ENCODE measurements at regions not wholly inside any gene's neighbourhood (a gene's known extent, or its start where the extent isn't known, plus 50 kb on each side); places are given as distances from the start of the nearest gene placed in this dataset.

- in situ Hi-C loops (cut with MboI; ENCODE audit: low sequenced_read_pairs): no loop called here
Measured at GRCh38 chr3:80542456-80542855, 774.7 kb upstream of the ROBO1 start.

- in situ Hi-C loops (cut with MboI; ENCODE audit: low sequenced_read_pairs): no loop called here
Measured at GRCh38 chr3:80537680-80538079, 769.9 kb upstream of the ROBO1 start.

- in situ Hi-C loops (cut with MboI; ENCODE audit: low sequenced_read_pairs): no loop called here
Measured at GRCh38 chr3:80535286-80535685, 767.5 kb upstream of the ROBO1 start.

GRCh38 chr3:80533553-80533952 lies 765.8 kb upstream of the ROBO1 start:
- in situ Hi-C loops (cut with MboI; ENCODE audit: low sequenced_read_pairs): no loop called here

GRCh38 chr3:80526153-80526552 lies 758.4 kb upstream of the ROBO1 start:
- in situ Hi-C loops (cut with MboI; ENCODE audit: low sequenced_read_pairs): no loop called here

- in situ Hi-C loops (cut with MboI; ENCODE audit: low sequenced_read_pairs): no loop called here
Measured at GRCh38 chr3:80521081-80521480, 753.3 kb upstream of the ROBO1 start.

- in situ Hi-C loops (cut with MboI; ENCODE audit: low sequenced_read_pairs): no loop called here
Measured at GRCh38 chr3:80519436-80519835, 751.6 kb upstream of the ROBO1 start.

GRCh38 chr3:80496452-80496851 lies 728.7 kb upstream of the ROBO1 start:
- in situ Hi-C loops (cut with MboI; ENCODE audit: low sequenced_read_pairs): no loop called here

- in situ Hi-C loops (cut with MboI; ENCODE audit: low sequenced_read_pairs): no loop called here
Measured at GRCh38 chr3:80492162-80492561, 724.4 kb upstream of the ROBO1 start.

GRCh38 chr3:80472961-80473360 lies 705.2 kb upstream of the ROBO1 start:
- in situ Hi-C loops (cut with MboI; ENCODE audit: low sequenced_read_pairs): no loop called here

- in situ Hi-C loops (cut with MboI; ENCODE audit: low sequenced_read_pairs): no loop called here
Measured at GRCh38 chr3:80472459-80472858, 704.7 kb upstream of the ROBO1 start.

- in situ Hi-C loops (cut with MboI; ENCODE audit: low sequenced_read_pairs): no loop called here
Measured at GRCh38 chr3:80470433-80470832, 702.6 kb upstream of the ROBO1 start.

GRCh38 chr3:80465746-80466145 lies 697.9 kb upstream of the ROBO1 start:
- in situ Hi-C loops (cut with MboI; ENCODE audit: low sequenced_read_pairs): no loop called here

GRCh38 chr3:80451393-80451792 lies 683.6 kb upstream of the ROBO1 start:
- in situ Hi-C loops (cut with MboI; ENCODE audit: low sequenced_read_pairs): no loop called here

- in situ Hi-C loops (cut with MboI; ENCODE audit: low sequenced_read_pairs): no loop called here
Measured at GRCh38 chr3:80445641-80446040, 677.8 kb upstream of the ROBO1 start.

GRCh38 chr3:80445053-80445452 lies 677.3 kb upstream of the ROBO1 start:
- in situ Hi-C loops (cut with MboI; ENCODE audit: low sequenced_read_pairs): no loop called here

- in situ Hi-C loops (cut with MboI; ENCODE audit: low sequenced_read_pairs): no loop called here
Measured at GRCh38 chr3:80439490-80439889, 671.7 kb upstream of the ROBO1 start.

- in situ Hi-C loops (cut with MboI; ENCODE audit: low sequenced_read_pairs): no loop called here
Measured at GRCh38 chr3:80434366-80434765, 666.6 kb upstream of the ROBO1 start.

- in situ Hi-C loops (cut with MboI; ENCODE audit: low sequenced_read_pairs): no loop called here
Measured at GRCh38 chr3:80424951-80425350, 657.2 kb upstream of the ROBO1 start.

- in situ Hi-C loops (cut with MboI; ENCODE audit: low sequenced_read_pairs): no loop called here
Measured at GRCh38 chr3:80408030-80408721, 640.4 kb upstream of the ROBO1 start.

GRCh38 chr3:80405618-80406017 lies 637.8 kb upstream of the ROBO1 start:
- in situ Hi-C loops (cut with MboI; ENCODE audit: low sequenced_read_pairs): no loop called here

GRCh38 chr3:80395023-80395422 lies 627.2 kb upstream of the ROBO1 start:
- in situ Hi-C loops (cut with MboI; ENCODE audit: low sequenced_read_pairs): no loop called here

GRCh38 chr3:80391573-80391972 lies 623.8 kb upstream of the ROBO1 start:
- in situ Hi-C loops (cut with MboI; ENCODE audit: low sequenced_read_pairs): no loop called here
